Natural killer cell (primary cell): ENCODE measurements at regions not wholly inside any gene's neighbourhood (a gene's known extent, or its start where the extent isn't known, plus 50 kb on each side); places are given as distances from the start of the nearest gene placed in this dataset.

Experiments
- ATAC-seq, 3 donors: fragments of 150-1000 bp in 2 of 3; fragments of 200-7000 bp in 1 of 3; cut with Tn5 transposase; 1 replicate in 1 of 3; 2 replicates in 2 of 3; pipeline ENCODE4 v1.10.0; 2021; ENCODE audit warnings: mild to moderate bottlenecking in 2 of 3, moderate library complexity in 2 of 3
- DNase-seq, 2 donors: peaks; one replicate each; pipeline versions ENCODE4 v3.0.0 to v3.0.0-alpha.2; 2013 to 2021; ENCODE audit warnings: mixed read lengths in 1 of 2
- H3K27ac ChIP-seq: one replicate; pipeline ENCODE4 v1.5.1; 2013; ENCODE audit warnings: mild to moderate bottlenecking, low read length
- H3K27me3 ChIP-seq: one replicate; pipeline ENCODE4 v1.6.1; 2013; ENCODE audit warnings: low read length; ENCODE audit not compliant: control insufficient read depth, insufficient read depth
- H3K36me3 ChIP-seq: one replicate; pipeline ENCODE4 v1.6.1; 2013; ENCODE audit warnings: low read length; ENCODE audit not compliant: control insufficient read depth, insufficient read depth
- H3K4me1 ChIP-seq: one replicate; pipeline ENCODE4 v1.6.1; 2013; ENCODE audit warnings: low read length; ENCODE audit not compliant: control insufficient read depth, insufficient read depth
- H3K4me3 ChIP-seq: one replicate; pipeline ENCODE4 v1.5.1; 2013; ENCODE audit warnings: low read length
- H3K9me3 ChIP-seq: one replicate; pipeline ENCODE4 v1.6.1; 2013; ENCODE audit warnings: low read length; ENCODE audit not compliant: control insufficient read depth, insufficient read depth
- H3K27ac Mint-ChIP-seq, 2 donors: one replicate each; pipeline ENCODE4 v1.8.0; 2022; ENCODE audit warnings: mild to moderate bottlenecking in 2 of 2, mixed read lengths in 2 of 2, moderate library complexity in 1 of 2
- H3K27me3 Mint-ChIP-seq, 2 donors: one replicate each; pipeline ENCODE4 v1.8.0; 2022; ENCODE audit warnings: low read depth in 2 of 2, mixed read lengths in 2 of 2
- H3K36me3 Mint-ChIP-seq: one replicate; pipeline ENCODE4 v1.8.0; 2022; ENCODE audit warnings: mixed read lengths
- H3K4me1 Mint-ChIP-seq, 2 donors: one replicate each; pipeline ENCODE4 v1.8.0; 2022; ENCODE audit warnings: mixed read lengths in 2 of 2
- H3K4me3 Mint-ChIP-seq: one replicate; pipeline ENCODE4 v1.8.0; 2022; ENCODE audit warnings: mild to moderate bottlenecking, moderate library complexity, mixed read lengths
- H3K9me3 Mint-ChIP-seq, 2 donors: one replicate each; pipeline ENCODE4 v1.8.0; 2022; ENCODE audit warnings: mixed read lengths in 2 of 2
- WGBS: methylation state at CpG from one replicate; pipeline ENCODE4 v1.1.7; 2013; ENCODE audit warnings: missing lambda C conversion rate; ENCODE audit not compliant: insufficient coverage; 5-methylcytosine and 5-hydroxymethylcytosine counted together
- intact Hi-C: fragments of 100-400 bp; cut with micrococcal nuclease; formaldehyde crosslinking; loops from one replicate; pipeline ENCODE4 v1.14.2; 2022
- TF ChIP-seq, protein P1 (sequence below): fragments of 200-600 bp; IDR thresholded peaks from one replicate; pipeline ENCODE4 v1.8.0; 2022; ENCODE audit warnings: antibody characterized with exemption

DNA sequence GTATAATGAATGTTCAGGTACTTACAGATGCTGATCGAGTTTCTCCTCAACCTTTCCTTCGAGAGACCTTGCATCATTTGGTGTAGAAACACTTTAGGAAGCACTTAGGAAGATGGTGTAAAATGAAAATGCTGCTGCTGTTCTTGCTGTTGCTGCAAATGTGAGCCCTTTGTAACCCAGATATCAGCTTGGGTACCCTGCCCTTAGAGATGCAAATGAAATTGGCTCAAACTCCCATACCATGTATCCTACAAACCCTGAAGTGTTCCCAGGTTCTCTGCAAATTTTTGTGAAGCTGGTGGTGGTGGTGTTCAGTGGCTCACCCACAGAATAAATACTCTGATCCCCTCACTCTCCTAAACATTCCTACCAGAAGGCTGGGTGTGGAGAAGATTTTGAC, 130.8 kb downstream of the SLC25A47 start:
- H3K36me3 Mint-ChIP-seq: no peaks in the 10 kb centered on the region
- H3K27ac Mint-ChIP-seq: no peak overlapping the region
- DNase-seq (no peak), ATAC-seq (no peak)
- intact Hi-C loops: no loop called here
- WGBS: 85% methylated on average over 2 of the region's 2 CpGs
- H3K4me3 Mint-ChIP-seq: no peak overlapping the region
- H3K9me3 ChIP-seq: no peaks in the 10 kb centered on the region
- H3K27ac ChIP-seq: no peak overlapping the region
- no peaks in the 10 kb centered on the region for H3K27me3 ChIP-seq
- H3K4me1 Mint-ChIP-seq: peaks cover 6 to 18% of the 10 kb centered on the region in 2 donors
- TF ChIP-seq, protein P1, sequence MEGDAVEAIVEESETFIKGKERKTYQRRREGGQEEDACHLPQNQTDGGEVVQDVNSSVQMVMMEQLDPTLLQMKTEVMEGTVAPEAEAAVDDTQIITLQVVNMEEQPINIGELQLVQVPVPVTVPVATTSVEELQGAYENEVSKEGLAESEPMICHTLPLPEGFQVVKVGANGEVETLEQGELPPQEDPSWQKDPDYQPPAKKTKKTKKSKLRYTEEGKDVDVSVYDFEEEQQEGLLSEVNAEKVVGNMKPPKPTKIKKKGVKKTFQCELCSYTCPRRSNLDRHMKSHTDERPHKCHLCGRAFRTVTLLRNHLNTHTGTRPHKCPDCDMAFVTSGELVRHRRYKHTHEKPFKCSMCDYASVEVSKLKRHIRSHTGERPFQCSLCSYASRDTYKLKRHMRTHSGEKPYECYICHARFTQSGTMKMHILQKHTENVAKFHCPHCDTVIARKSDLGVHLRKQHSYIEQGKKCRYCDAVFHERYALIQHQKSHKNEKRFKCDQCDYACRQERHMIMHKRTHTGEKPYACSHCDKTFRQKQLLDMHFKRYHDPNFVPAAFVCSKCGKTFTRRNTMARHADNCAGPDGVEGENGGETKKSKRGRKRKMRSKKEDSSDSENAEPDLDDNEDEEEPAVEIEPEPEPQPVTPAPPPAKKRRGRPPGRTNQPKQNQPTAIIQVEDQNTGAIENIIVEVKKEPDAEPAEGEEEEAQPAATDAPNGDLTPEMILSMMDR: no peak
- H3K4me3 ChIP-seq: no peak overlapping the region
- H3K9me3 Mint-ChIP-seq: no peaks in the 10 kb centered on the region
- H3K27me3 Mint-ChIP-seq: peaks cover 0 to 3% of the 10 kb centered on the region in 2 donors
- no peaks in the 10 kb centered on the region for H3K36me3 ChIP-seq
- no peaks in the 10 kb centered on the region for H3K4me1 ChIP-seq

DNA sequence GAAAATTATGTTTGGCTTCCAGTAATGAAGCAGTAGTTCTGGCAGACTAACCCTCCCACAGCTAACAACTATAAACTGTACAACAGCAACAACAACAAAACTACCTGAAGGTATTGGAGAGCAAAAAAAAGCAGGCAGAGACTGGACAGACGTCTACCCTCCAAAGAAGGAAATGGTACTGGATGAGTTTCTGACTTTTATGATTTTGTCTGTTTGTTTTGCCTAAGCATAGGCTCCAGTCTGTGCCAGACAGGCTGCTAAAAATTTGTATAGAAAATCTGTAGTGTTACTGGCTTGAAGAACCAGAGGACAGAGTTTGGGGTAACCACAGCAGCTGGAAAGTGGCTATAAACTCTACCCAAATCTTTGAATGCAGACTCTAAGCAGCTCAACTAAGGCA, 131.3 kb downstream of the SLC25A47 start:
- Mint-ChIP-seq H3K4me1 (peaks cover 6 to 18% of the 10 kb centered on the region in 2 donors), H3K27me3 (peaks cover 0 to 3% of the 10 kb centered on the region in 2 donors), H3K4me3 (no peak overlapping the region), H3K27ac (no peak overlapping the region), H3K36me3 (no peaks in the 10 kb centered on the region), H3K9me3 (no peaks in the 10 kb centered on the region)
- Histone ChIP-seq H3K9me3 (no peaks in the 10 kb centered on the region), H3K27ac (no peak overlapping the region), H3K36me3 (no peaks in the 10 kb centered on the region), H3K27me3 (no peaks in the 10 kb centered on the region), H3K4me3 (no peak overlapping the region), H3K4me1 (no peaks in the 10 kb centered on the region)
- intact Hi-C loops: no loop called here
- WGBS: 80% methylated on average over 1 of the region's 1 CpG
- DNase-seq (no peak), ATAC-seq (no peak)
- TF ChIP-seq, protein P1: no peak

DNA sequence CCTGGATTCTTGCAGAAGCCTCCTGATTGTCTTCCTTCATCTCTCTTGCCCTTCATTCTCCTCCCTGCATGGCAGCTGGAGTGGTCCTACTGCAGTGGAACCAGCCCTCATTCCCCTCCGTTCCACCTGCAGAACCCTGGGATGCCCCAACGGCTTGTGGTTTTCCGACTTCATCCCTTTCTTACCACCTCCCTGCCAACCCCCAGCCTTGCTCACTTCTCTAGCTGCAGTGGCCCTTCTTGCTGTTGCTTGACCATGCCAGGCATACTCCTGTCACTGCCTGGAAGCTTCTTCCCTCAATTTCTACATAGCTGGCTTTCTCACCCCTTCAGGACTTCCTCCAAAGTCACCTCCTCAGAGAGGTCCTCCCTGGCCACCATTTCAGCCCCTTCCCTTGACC, 123.3 kb downstream of the BEGAIN start:
- no peak overlapping the region for H3K4me3 Mint-ChIP-seq
- H3K36me3 Mint-ChIP-seq: no peaks in the 10 kb centered on the region
- H3K27ac Mint-ChIP-seq: no peak overlapping the region
- H3K4me3 ChIP-seq: no peak overlapping the region
- WGBS: 89% methylated on average over 3 of the region's 3 CpGs
- no peaks in the 10 kb centered on the region for H3K9me3 ChIP-seq
- H3K27me3 ChIP-seq: no peaks in the 10 kb centered on the region
- H3K4me1 Mint-ChIP-seq: peaks cover 0 to 7% of the 10 kb centered on the region in 2 donors
- DNase-seq: no peak
- intact Hi-C loops: no loop called here
- no peaks in the 10 kb centered on the region for H3K4me1 ChIP-seq
- no peak for ATAC-seq
- H3K27me3 Mint-ChIP-seq: peaks cover 8 to 12% of the 10 kb centered on the region in 2 donors
- H3K27ac ChIP-seq: no peak overlapping the region
- TF ChIP-seq, protein P1: no peak
- no peaks in the 10 kb centered on the region for H3K36me3 ChIP-seq
- no peaks in the 10 kb centered on the region for H3K9me3 Mint-ChIP-seq

DNA sequence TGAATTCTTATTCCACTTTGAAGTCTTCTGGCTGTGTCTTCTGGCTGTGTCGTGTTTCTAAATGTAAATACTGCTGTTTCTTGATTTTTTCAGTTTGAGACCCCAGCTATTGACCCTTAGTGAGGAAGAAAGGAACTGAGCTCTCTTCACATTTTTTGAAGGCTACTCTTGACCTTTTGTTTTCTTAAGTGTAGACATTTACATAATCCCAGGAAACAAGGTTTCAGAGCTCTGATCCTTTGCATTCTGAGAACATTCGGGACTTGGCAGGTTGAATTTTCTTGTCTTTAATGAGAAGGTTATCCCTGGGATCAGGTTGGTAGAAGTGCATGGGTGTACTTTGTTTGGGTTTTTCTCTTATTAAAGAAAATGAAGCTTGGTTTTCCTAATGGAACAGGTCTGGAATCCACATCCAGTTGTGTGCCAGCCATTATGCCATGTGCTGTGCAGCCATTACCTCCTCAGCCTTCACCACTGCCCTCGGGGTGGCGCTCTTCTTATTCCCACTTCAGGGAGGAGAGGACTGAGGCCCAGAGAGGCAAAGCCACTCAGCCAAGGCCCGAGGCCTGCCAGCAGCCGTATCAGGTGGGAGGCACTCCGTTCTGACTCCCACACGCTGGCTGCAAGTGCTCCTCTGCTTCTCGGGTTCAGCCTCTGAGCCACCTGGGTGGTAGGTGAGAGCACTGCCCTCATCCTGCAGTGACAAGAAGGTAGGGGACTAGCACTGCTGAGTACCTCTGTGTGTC, 120.9 kb downstream of the BEGAIN start:
- H3K9me3 ChIP-seq: no peaks in the 10 kb centered on the region
- no peaks in the 10 kb centered on the region for H3K27me3 ChIP-seq
- DNase-seq (no peak), ATAC-seq (no peak)
- H3K36me3 ChIP-seq: no peaks in the 10 kb centered on the region
- Mint-ChIP-seq H3K36me3 (no peaks in the 10 kb centered on the region), H3K27ac (no peak overlapping the region), H3K27me3 (peaks cover 6 to 12% of the 10 kb centered on the region in 2 donors), H3K4me3 (no peak overlapping the region), H3K9me3 (no peaks in the 10 kb centered on the region), H3K4me1 (peaks cover 0 to 11% of the 10 kb centered on the region in 2 donors)
- no peak overlapping the region for H3K4me3 ChIP-seq
- 90% methylated on average over 9 of the region's 9 CpGs for WGBS
- TF ChIP-seq, protein P1: no peak
- intact Hi-C loops: no loop called here
- no peaks in the 10 kb centered on the region for H3K4me1 ChIP-seq
- H3K27ac ChIP-seq: no peak overlapping the region
